HL-60 (cell line): ENCODE measurements at regions not wholly inside any gene's neighbourhood (a gene's known extent, or its start where the extent isn't known, plus 50 kb on each side); places are given as distances from the start of the nearest gene placed in this dataset.

Experiments used
- POLR2AphosphoS5 ChIP-seq: IDR thresholded peaks from 2 replicates; pipeline ENCODE4 v1.6.1; 2012; ENCODE audit warnings: low read depth
- SPI1 ChIP-seq: IDR thresholded peaks from 2 replicates; pipeline ENCODE4 v1.6.1; 2012; ENCODE audit warnings: low read depth, mild to moderate bottlenecking, borderline replicate concordance
- TF ChIP-seq, protein P1 (sequence below): IDR thresholded peaks from one replicate; pipeline ENCODE4 v1.5.1; 2011; ENCODE audit warnings: low read length, control low read depth, inconsistent platforms; ENCODE audit not compliant: insufficient read depth
- TF ChIP-seq, protein P2 (sequence below): IDR thresholded peaks from 2 replicates; pipeline ENCODE4 v1.6.1; 2012; ENCODE audit warnings: low read depth; ENCODE audit not compliant: insufficient replicate concordance

DNA sequence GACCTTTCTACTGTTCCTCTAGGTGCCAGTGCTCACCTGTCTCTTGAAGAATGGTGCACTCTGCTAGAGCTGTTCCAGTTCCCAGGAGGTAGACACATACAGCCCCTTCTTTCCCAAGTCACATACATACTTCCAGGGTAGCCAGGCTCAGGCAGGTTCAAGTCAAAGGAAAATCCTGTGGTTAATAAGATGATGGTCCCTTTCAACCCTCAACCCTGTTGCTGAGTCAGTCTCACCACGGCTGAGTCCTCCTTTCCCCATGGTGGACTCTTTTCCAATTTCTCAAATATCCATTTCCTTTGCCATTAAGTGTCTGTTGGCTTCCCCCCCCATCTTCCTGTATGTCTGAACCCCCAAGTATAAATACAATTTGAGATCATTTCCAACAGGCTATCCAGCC, 56.1 kb upstream of the ACAN start:
- TF ChIP-seq, protein P1, sequence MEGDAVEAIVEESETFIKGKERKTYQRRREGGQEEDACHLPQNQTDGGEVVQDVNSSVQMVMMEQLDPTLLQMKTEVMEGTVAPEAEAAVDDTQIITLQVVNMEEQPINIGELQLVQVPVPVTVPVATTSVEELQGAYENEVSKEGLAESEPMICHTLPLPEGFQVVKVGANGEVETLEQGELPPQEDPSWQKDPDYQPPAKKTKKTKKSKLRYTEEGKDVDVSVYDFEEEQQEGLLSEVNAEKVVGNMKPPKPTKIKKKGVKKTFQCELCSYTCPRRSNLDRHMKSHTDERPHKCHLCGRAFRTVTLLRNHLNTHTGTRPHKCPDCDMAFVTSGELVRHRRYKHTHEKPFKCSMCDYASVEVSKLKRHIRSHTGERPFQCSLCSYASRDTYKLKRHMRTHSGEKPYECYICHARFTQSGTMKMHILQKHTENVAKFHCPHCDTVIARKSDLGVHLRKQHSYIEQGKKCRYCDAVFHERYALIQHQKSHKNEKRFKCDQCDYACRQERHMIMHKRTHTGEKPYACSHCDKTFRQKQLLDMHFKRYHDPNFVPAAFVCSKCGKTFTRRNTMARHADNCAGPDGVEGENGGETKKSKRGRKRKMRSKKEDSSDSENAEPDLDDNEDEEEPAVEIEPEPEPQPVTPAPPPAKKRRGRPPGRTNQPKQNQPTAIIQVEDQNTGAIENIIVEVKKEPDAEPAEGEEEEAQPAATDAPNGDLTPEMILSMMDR = no peak
- TF ChIP-seq SPI1 (no peak), POLR2AphosphoS5 (no peak)
- TF ChIP-seq, protein P2, sequence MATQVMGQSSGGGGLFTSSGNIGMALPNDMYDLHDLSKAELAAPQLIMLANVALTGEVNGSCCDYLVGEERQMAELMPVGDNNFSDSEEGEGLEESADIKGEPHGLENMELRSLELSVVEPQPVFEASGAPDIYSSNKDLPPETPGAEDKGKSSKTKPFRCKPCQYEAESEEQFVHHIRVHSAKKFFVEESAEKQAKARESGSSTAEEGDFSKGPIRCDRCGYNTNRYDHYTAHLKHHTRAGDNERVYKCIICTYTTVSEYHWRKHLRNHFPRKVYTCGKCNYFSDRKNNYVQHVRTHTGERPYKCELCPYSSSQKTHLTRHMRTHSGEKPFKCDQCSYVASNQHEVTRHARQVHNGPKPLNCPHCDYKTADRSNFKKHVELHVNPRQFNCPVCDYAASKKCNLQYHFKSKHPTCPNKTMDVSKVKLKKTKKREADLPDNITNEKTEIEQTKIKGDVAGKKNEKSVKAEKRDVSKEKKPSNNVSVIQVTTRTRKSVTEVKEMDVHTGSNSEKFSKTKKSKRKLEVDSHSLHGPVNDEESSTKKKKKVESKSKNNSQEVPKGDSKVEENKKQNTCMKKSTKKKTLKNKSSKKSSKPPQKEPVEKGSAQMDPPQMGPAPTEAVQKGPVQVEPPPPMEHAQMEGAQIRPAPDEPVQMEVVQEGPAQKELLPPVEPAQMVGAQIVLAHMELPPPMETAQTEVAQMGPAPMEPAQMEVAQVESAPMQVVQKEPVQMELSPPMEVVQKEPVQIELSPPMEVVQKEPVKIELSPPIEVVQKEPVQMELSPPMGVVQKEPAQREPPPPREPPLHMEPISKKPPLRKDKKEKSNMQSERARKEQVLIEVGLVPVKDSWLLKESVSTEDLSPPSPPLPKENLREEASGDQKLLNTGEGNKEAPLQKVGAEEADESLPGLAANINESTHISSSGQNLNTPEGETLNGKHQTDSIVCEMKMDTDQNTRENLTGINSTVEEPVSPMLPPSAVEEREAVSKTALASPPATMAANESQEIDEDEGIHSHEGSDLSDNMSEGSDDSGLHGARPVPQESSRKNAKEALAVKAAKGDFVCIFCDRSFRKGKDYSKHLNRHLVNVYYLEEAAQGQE = no peak
